H1 (cell line): ENCODE measurements at regions not wholly inside any gene's neighbourhood (a gene's known extent, or its start where the extent isn't known, plus 50 kb on each side); places are given as distances from the start of the nearest gene placed in this dataset.

Experiments used
- CTCF ChIA-PET: fragments of 300-600 bp; sonication (Branson Sonifier 250); formaldehyde crosslinking; loops from one replicate; lab custom pipeline; 2021; ENCODE audit not compliant: partially characterized antibody; lab: Charles Lee
- POLR2A ChIA-PET: fragments of 300-600 bp; sonication (Branson Sonifier 250); formaldehyde crosslinking; loops from one replicate; lab custom pipeline; 2021; ENCODE audit warnings: inconsistent platforms; ENCODE audit not compliant: partially characterized antibody; lab: Charles Lee
- DNase-seq, 2 experiments: peaks; one replicate each; pipeline versions ENCODE4 v3.0.0 to v3.0.0-alpha.2; 2010 to 2022; ENCODE audit warnings: low spot score in 2 of 2, low read depth in 1 of 2, mixed read lengths in 1 of 2
- FAIRE-seq: peaks from 2 replicates; lab custom pipeline; 2011; peaks lifted over from hg19 to GRCh38; lab: Jason Lieb, UNC
- H2AFZ ChIP-seq: 2 replicates; pipeline ENCODE4 v1.8.1; 2012; ENCODE audit warnings: low read length, inconsistent platforms
- H2AK5ac ChIP-seq: 2 replicates; pipeline ENCODE4 v1.6.1; 2013; ENCODE audit warnings: low read depth, low read length
- H2BK120ac ChIP-seq: replicated peaks from 2 replicates; pipeline ENCODE3; 2013; ENCODE audit warnings: low read depth, low read length, inconsistent platforms
- H2BK12ac ChIP-seq: 2 replicates; pipeline ENCODE4 v1.6.1; 2013; ENCODE audit warnings: low read depth, low read length
- H2BK15ac ChIP-seq: 2 replicates; pipeline ENCODE4 v1.6.1; 2013; ENCODE audit warnings: low read length
- H2BK20ac ChIP-seq: 2 replicates; pipeline ENCODE4 v1.6.1; 2013; ENCODE audit warnings: low read length
- H2BK5ac ChIP-seq: 2 replicates; pipeline ENCODE4 v1.6.1; 2013; ENCODE audit warnings: low read depth, low read length
- H3K14ac ChIP-seq: 2 replicates; pipeline ENCODE4 v1.6.1; 2013; ENCODE audit warnings: inconsistent platforms; ENCODE audit not compliant: insufficient read length
- H3K18ac ChIP-seq: 2 replicates; pipeline ENCODE4 v1.6.1; 2013; ENCODE audit warnings: low read length; ENCODE audit errors: extremely low read depth
- H3K23ac ChIP-seq: 2 replicates; pipeline ENCODE4 v1.6.1; 2013; ENCODE audit warnings: inconsistent platforms; ENCODE audit not compliant: insufficient read length
- H3K23me2 ChIP-seq: 2 replicates; pipeline ENCODE4 v1.6.1; 2013; ENCODE audit warnings: low read depth, low read length
- H3K27ac ChIP-seq: 2 replicates; pipeline ENCODE4 v1.6.1; 2011; ENCODE audit warnings: low read depth, low read length, inconsistent platforms
- H3K27me3 ChIP-seq, 4 experiments: replicated peaks in 1 of 4; 1 replicate in 1 of 4; 2 replicates in 3 of 4; pipeline versions ENCODE4 v1.6.1 to v1.8.1; 2011 to 2013; ENCODE audit warnings: low read length in 3 of 4, mild to moderate bottlenecking in 3 of 4, inconsistent platforms in 2 of 4, mixed read lengths in 2 of 4, moderate library complexity in 1 of 4; ENCODE audit not compliant: control insufficient read depth in 3 of 4, insufficient read depth in 3 of 4; ENCODE audit errors: extremely low read depth in 1 of 4
- H3K36me3 ChIP-seq, 4 experiments: 2 replicates each; pipeline versions ENCODE4 v1.6.1 to v1.8.1; 2011 to 2013; ENCODE audit warnings: mild to moderate bottlenecking in 4 of 4, low read length in 3 of 4, moderate library complexity in 2 of 4, control low read depth in 1 of 4, inconsistent platforms in 1 of 4; ENCODE audit not compliant: insufficient read depth in 4 of 4, control insufficient read depth in 2 of 4
- H3K4ac ChIP-seq: replicated peaks from 2 replicates; pipeline ENCODE3; 2013; ENCODE audit warnings: low read length, low read depth, mixed read lengths, inconsistent platforms; ENCODE audit not compliant: insufficient read length
- H3K4me1 ChIP-seq, 4 experiments: replicated peaks in 1 of 4; 1 replicate in 1 of 4; 2 replicates in 3 of 4; pipeline versions ENCODE4 v1.6.1 to v1.8.1; 2011 to 2013; ENCODE audit warnings: low read length in 3 of 4, inconsistent platforms in 2 of 4, mixed read lengths in 1 of 4; ENCODE audit not compliant: insufficient read depth in 4 of 4, control insufficient read depth in 3 of 4
- H3K4me2 ChIP-seq, 2 experiments: 2 replicates each; pipeline versions ENCODE4 v1.6.1 to v1.8.1; 2011 to 2013; ENCODE audit warnings: low read depth in 2 of 2, low read length in 2 of 2, control low read depth in 1 of 2, inconsistent platforms in 1 of 2, mild to moderate bottlenecking in 1 of 2; ENCODE audit not compliant: insufficient read depth in 1 of 2
- H3K4me3 ChIP-seq, 4 experiments: fragments of 200-600, 300-600 bp in 1 of 4; sonication (generic), shearing (Covaris generic), sonication (Bioruptor Twin) in 1 of 4; 2 replicates each; pipeline versions ENCODE4 v1.5.1 to v1.8.1; 2011 to 2016; ENCODE audit warnings: low read length in 4 of 4, low read depth in 3 of 4, control low read depth in 2 of 4, inconsistent platforms in 2 of 4, mild to moderate bottlenecking in 2 of 4, mixed read lengths in 1 of 4, moderate library complexity in 1 of 4; ENCODE audit not compliant: insufficient read depth in 2 of 4; ENCODE audit errors: extremely low read depth in 1 of 4
- H3K56ac ChIP-seq: replicated peaks from 2 replicates; pipeline ENCODE3; 2013; ENCODE audit warnings: low read depth, mild to moderate bottlenecking, mixed read lengths, low read length, inconsistent platforms; ENCODE audit not compliant: insufficient read length
- H3K79me1 ChIP-seq: 2 replicates; pipeline ENCODE4 v1.6.1; 2013; ENCODE audit warnings: low read depth, low read length, control low read depth
- H3K79me2 ChIP-seq, 2 experiments: 2 replicates each; pipeline versions ENCODE4 v1.6.1 to v1.8.1; 2012 to 2013; ENCODE audit warnings: low read length in 2 of 2, mild to moderate bottlenecking in 2 of 2, inconsistent platforms in 1 of 2; ENCODE audit not compliant: insufficient read depth in 2 of 2, control insufficient read depth in 1 of 2
- H3K9ac ChIP-seq, 4 experiments: replicated peaks in 1 of 4; 1 replicate in 1 of 4; 2 replicates in 3 of 4; pipeline versions ENCODE4 v1.6.1 to v1.8.1; 2011 to 2013; ENCODE audit warnings: low read depth in 3 of 4, low read length in 3 of 4, control low read depth in 2 of 4, mild to moderate bottlenecking in 2 of 4, moderate library complexity in 2 of 4, inconsistent platforms in 1 of 4; ENCODE audit errors: extremely low read depth in 1 of 4
- H3K9me3 ChIP-seq, 2 experiments: 2 replicates each; pipeline versions ENCODE4 v1.6.1 to v1.8.1; 2012 to 2013; ENCODE audit warnings: mild to moderate bottlenecking in 2 of 2, moderate library complexity in 2 of 2, control low read depth in 1 of 2, inconsistent platforms in 1 of 2, low read depth in 1 of 2, low read length in 1 of 2, mixed read lengths in 1 of 2; ENCODE audit not compliant: insufficient read depth in 2 of 2
- H4K20me1 ChIP-seq, 2 experiments: replicated peaks in 1 of 2; 2 replicates each; pipeline versions ENCODE3 to v1.8.1; 2011 to 2013; ENCODE audit warnings: inconsistent platforms in 2 of 2, low read length in 2 of 2, mild to moderate bottlenecking in 1 of 2; ENCODE audit not compliant: insufficient read depth in 2 of 2, control insufficient read depth in 1 of 2
- H4K5ac ChIP-seq: 2 replicates; pipeline ENCODE4 v1.6.1; 2013; ENCODE audit warnings: low read length, low read depth, mixed read lengths, inconsistent platforms; ENCODE audit not compliant: insufficient read length
- H4K8ac ChIP-seq: 2 replicates; pipeline ENCODE4 v1.8.0; 2013; ENCODE audit warnings: mild to moderate bottlenecking, moderate library complexity, low read length, inconsistent platforms; ENCODE audit not compliant: insufficient read depth; ENCODE audit errors: extremely low read depth
- H4K91ac ChIP-seq: replicated peaks from 2 replicates; pipeline ENCODE3; 2013; ENCODE audit warnings: low read length, mixed read lengths, inconsistent platforms; ENCODE audit not compliant: insufficient read length
- GTF2F1 ChIP-seq: IDR thresholded peaks from 2 replicates; pipeline ENCODE4 v1.6.1; 2012; ENCODE audit warnings: low read depth, low read length, improper control_type of control experiment, borderline replicate concordance
- HDAC6 ChIP-seq: IDR thresholded peaks from one replicate; pipeline ENCODE4 v1.7.1; 2012; ENCODE audit warnings: low read depth, mild to moderate bottlenecking, inconsistent platforms, low read length, moderate library complexity
- WGBS, 2 experiments: shearing (Covaris generic) in 1 of 2; methylation state at CpG; one replicate each; pipeline versions ENCODE4 v1.1.6 to v1.1.7; 2013 to 2015; ENCODE audit warnings: low lambda C conversion rate in 2 of 2, mixed read lengths in 2 of 2, inconsistent platforms in 1 of 2, low coverage in 1 of 2, missing lambda C conversion rate in 1 of 2; ENCODE audit not compliant: insufficient replicate concordance in 2 of 2, insufficient coverage in 1 of 2, insufficient read length in 1 of 2; ENCODE audit errors: extremely low coverage in 1 of 2, missing lambda C conversion rate in 1 of 2; 5-methylcytosine and 5-hydroxymethylcytosine counted together
- TF ChIP-seq, protein P1 (sequence below): IDR thresholded peaks from 2 replicates; pipeline ENCODE4 v1.6.1; 2011; ENCODE audit warnings: low read length, improper control_type of control experiment

DNA sequence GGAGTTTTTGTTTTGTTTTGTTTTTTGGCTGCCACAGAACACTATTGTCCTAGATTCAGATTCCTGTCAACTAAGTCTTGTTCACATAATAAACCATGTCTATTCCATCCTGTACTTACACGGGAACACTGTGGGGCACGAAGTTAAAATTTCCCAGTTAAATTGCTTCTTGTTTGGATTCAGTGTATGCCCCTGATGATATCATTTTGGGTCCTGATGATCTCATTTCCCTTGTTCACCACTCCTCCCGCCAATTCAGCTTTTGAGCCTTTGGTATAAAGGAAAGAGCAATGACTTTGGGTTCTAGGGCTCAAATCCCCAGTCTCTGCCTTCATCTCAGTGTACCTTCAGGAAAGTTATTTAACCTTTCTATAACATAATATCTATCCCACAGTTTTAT, 333.5 kb downstream of the FBXW7 start:
- POLR2A ChIA-PET, result no interaction called here
- no peak overlapping the region for H4K91ac ChIP-seq
- H2BK12ac ChIP-seq, result no peak overlapping the region
- no peak overlapping the region for H3K56ac ChIP-seq
- H4K5ac ChIP-seq, result no peak overlapping the region
- 89% methylated on average over 3 of the region's 3 CpGs; no CpG with 5 or more reads in 1 of the 2 experiments for WGBS, 2 experiments
- H3K4me2 ChIP-seq, result no peak overlapping the region
- no peak for DNase-seq
- no peaks in the 10 kb centered on the region for H3K79me2 ChIP-seq
- H2AK5ac ChIP-seq, result no peak overlapping the region
- no peaks in the 10 kb centered on the region for H3K27me3 ChIP-seq
- no peak overlapping the region for H4K8ac ChIP-seq
- no peak overlapping the region for H2BK20ac ChIP-seq
- no peak overlapping the region for H3K9ac ChIP-seq
- no peaks in the 10 kb centered on the region for H3K23me2 ChIP-seq
- FAIRE-seq, result no peak
- no peak overlapping the region for H2BK5ac ChIP-seq
- no peak overlapping the region for H2BK15ac ChIP-seq
- no peaks in the 10 kb centered on the region for H3K9me3 ChIP-seq
- no peak overlapping the region for H3K27ac ChIP-seq
- no peak overlapping the region for H3K23ac ChIP-seq
- no peak overlapping the region for H3K4ac ChIP-seq
- no peak overlapping the region for H2BK120ac ChIP-seq
- TF ChIP-seq HDAC6 (no peak), GTF2F1 (no peak)
- TF ChIP-seq, protein P1, sequence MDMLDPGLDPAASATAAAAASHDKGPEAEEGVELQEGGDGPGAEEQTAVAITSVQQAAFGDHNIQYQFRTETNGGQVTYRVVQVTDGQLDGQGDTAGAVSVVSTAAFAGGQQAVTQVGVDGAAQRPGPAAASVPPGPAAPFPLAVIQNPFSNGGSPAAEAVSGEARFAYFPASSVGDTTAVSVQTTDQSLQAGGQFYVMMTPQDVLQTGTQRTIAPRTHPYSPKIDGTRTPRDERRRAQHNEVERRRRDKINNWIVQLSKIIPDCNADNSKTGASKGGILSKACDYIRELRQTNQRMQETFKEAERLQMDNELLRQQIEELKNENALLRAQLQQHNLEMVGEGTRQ, result no peak
- CTCF ChIA-PET, result no interaction called here
- H3K4me3 ChIP-seq, result no peak overlapping the region
- no peaks in the 10 kb centered on the region for H3K36me3 ChIP-seq
- no peak overlapping the region for H3K18ac ChIP-seq
- H3K4me1 ChIP-seq, result no peaks in the 10 kb centered on the region
- no peaks in the 10 kb centered on the region for H3K79me1 ChIP-seq
- H4K20me1 ChIP-seq, result no peaks in the 10 kb centered on the region
- no peak overlapping the region for H2AFZ ChIP-seq
- no peak overlapping the region for H3K14ac ChIP-seq
